ENCODE measurements at regions not wholly inside any gene's neighbourhood (a gene's known extent, or its start where the extent isn't known, plus 50 kb on each side); places are given as distances from the start of the nearest gene placed in this dataset.

- no peak; the same call in none of the 2 replicates for TF ChIP-seq CTCF (IDR thresholded peaks at IDR 0.05; ENCODE audit: low read depth, low read length)
- DNase-seq (ENCODE audit: extremely low read depth, low read depth), result no peak
These were observed 466.2 kb upstream of the PBX1 start for GRCh38 chr1:164092603-164093353.

- no peak for TF ChIP-seq CTCF (IDR thresholded peaks at IDR 0.05; ENCODE audit: low read depth, low read length)
These were observed 465.4 kb upstream of the PBX1 start for GRCh38 chr1:164093543-164093942.

DNA sequence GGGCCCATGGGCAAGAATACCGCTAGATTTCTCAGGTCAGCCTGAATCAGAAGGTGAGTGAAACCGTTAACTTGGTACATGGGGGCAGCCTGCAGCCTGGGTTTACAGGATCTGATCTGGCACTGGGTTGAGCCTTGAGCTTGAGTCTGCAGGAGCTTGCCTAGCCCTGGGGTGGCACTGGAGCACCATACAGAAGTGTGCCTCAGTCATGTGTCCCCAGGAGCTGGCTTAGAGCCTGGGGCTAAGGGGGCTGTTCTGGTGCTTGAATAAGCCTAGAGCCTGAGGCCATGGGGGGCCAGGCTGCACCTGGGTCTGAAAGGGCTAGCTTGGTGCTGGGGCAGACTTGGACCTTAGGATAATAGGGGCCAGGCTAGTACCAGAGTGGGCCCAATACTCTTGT, 457.2 kb upstream of the PBX1 start:
- no peak for TF ChIP-seq CTCF (IDR thresholded peaks at IDR 0.05; ENCODE audit: low read depth, low read length)
- DNase-seq (ENCODE audit: extremely low read depth, low read depth), result no peak

More at GRCh38 chr1:164093543-164093942, 465.4 kb upstream of the PBX1 start:
- DNase-seq (ENCODE audit: extremely low read depth, low read depth), result no peak

DNA sequence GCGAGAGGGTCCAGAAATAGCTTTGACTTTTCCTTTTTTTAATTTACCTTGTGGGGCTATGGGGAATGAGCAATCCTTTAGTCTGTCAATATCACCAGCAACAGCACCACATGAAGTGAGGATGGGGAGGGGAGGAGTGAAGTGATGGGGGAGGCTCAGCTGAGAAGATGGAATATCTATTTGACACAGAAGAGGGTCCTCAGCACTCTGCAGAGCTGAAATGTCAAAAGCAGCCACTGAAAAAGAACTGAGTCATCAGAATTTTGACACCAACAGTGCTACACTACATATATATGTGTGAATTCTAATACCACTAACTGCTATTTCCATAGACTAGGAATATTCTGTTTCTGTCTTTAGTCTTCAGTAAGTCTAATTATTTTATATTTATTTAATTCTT, 427.0 kb upstream of the PBX1 start:
- DNase-seq (ENCODE audit: extremely low read depth, low read depth), result no peak
- TF ChIP-seq CTCF (IDR thresholded peaks at IDR 0.05; ENCODE audit: low read depth, low read length), result no peak

DNA sequence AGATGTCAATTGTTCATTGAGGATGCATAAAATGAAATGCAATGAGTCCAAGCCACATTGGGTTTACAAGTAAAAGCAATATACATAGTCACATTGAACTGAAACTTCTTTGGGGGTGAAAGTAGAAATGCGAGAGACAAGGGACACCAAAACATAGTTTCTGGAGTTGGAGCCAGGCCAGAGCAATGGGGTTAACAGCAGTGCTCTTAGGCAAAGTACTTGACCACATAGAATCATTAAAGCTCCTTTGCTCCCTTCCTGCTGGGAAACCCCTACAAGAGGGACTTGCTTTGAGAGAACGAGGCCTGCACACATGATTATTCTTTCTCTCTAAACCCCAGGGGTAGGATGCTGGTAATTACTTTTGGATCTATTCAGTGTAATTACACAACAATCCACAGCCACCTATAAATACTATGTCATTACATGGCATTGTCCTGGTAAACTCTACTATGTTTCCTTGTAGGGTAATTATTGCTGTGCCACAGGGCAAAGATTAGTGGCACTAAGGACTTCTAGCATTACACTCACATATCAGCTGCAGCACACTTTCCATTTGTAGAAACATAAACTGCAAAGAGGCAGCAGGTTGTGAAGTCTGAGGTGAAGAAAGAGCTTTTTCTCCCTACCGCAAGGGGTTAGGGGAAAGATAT, 421.6 kb upstream of the PBX1 start:
- TF ChIP-seq CTCF (IDR thresholded peaks at IDR 0.05; ENCODE audit: low read depth, low read length), result no peak
- DNase-seq (ENCODE audit: extremely low read depth, low read depth), result no peak

GRCh38 chr1:164141797-164142196, 417.2 kb upstream of the PBX1 start:
- no peak for DNase-seq (ENCODE audit: extremely low read depth, low read depth)
- TF ChIP-seq CTCF (IDR thresholded peaks at IDR 0.05; ENCODE audit: low read depth, low read length), result no peak

DNA sequence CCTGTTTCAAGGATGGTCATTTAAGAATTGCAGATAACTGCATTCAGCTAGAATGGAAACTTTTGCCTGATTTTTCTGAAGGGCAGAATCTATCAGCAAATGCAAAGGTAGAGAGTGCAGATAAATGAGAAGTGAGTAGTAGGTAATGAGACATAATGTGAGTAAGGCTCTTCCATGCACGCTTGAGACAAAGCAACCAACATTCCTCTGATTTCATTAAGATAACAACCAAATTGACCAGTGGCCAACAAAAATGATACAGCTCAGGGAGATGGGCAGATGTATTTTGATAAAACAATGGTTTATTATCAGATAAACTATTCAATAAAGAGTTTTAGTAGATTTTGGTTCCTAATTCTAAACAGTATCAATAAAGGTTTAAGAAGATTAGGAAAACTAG, 404.4 kb upstream of the PBX1 start:
- no peak for TF ChIP-seq CTCF (IDR thresholded peaks at IDR 0.05; ENCODE audit: low read depth, low read length)
- DNase-seq (ENCODE audit: extremely low read depth, low read depth), result no peak

Measured in AG09319 (cell line).